K562 (cell line): ENCODE measurements at regions not wholly inside any gene's neighbourhood (a gene's known extent, or its start where the extent isn't known, plus 50 kb on each side); places are given as distances from the start of the nearest gene placed in this dataset.

Source experiments
- ATAC-seq: fragments of 200-7000 bp; cut with Tn5 transposase; 3 replicates; pipeline ENCODE4 v1.9.1; 2020; ENCODE audit warnings: moderate library complexity
- BruUV-seq: library from RNA; stranded (reverse); fragments of 400-500 nt; replicated peaks from 2 replicates; lab custom pipeline; 2021; lab: Mats Ljungman, UMichigan
- CTCF ChIA-PET: fragments of 300-600 bp; formaldehyde crosslinking; extraction: SDS; loops from one replicate; lab custom pipeline; 2021; ENCODE audit warnings: low intra/inter-chr PET ratio; lab: Yijun Ruan, JAX
- POLR2A ChIA-PET: fragments of 300-600, 350-650 bp; sonication (Branson Sonifier 250); formaldehyde crosslinking; extraction: SDS; loops from one replicate; lab custom pipeline; 2021; ENCODE audit warnings: antibody characterized with exemption, inconsistent platforms; lab: Yijun Ruan, JAX
- DNase-seq, 4 experiments: peaks; one replicate each; pipeline versions ENCODE4 v3.0.0 to v3.0.0-alpha.2; 2011 to 2018; ENCODE audit warnings: low spot score in 3 of 4, mixed read lengths in 3 of 4; ENCODE audit errors: extremely low read depth in 1 of 4
- FAIRE-seq: peaks from 2 replicates; lab custom pipeline; 2011; peaks lifted over from hg19 to GRCh38; lab: Jason Lieb, UNC
- H2AFZ ChIP-seq: 2 replicates; pipeline ENCODE4 v1.6.0; 2011; ENCODE audit warnings: low read depth, low read length, control low read depth, inconsistent platforms
- H3K27ac ChIP-seq: fragments of 200-600 bp; 3 replicates; pipeline ENCODE4 v1.8.0; 2011; ENCODE audit warnings: low read depth, mild to moderate bottlenecking, control low read depth, inconsistent platforms, low read length, moderate library complexity, mixed read lengths; ENCODE audit errors: extremely low read depth
- H3K27me3 ChIP-seq, 2 experiments: fragments of 300-600 bp in 1 of 2; 2 replicates in 1 of 2; 3 replicates in 1 of 2; pipeline versions ENCODE4 v1.6.0 to v1.8.0; 2011; ENCODE audit warnings: inconsistent platforms in 2 of 2, low read length in 2 of 2, mild to moderate bottlenecking in 1 of 2, mixed read lengths in 1 of 2, moderate library complexity in 1 of 2; ENCODE audit not compliant: control insufficient read depth in 2 of 2, insufficient read depth in 2 of 2
- H3K36me3 ChIP-seq: fragments of 300-600 bp; 3 replicates; pipeline ENCODE4 v1.8.0; 2011; ENCODE audit warnings: mild to moderate bottlenecking, low read length, inconsistent platforms; ENCODE audit not compliant: control insufficient read depth, insufficient read depth
- H3K4me1 ChIP-seq, 2 experiments: fragments of 200-600 bp in 1 of 2; replicated peaks in 1 of 2; 2 replicates in 1 of 2; 3 replicates in 1 of 2; pipeline versions ENCODE4 v1.5.1 to v1.8.0; 2011; ENCODE audit warnings: inconsistent platforms in 2 of 2, low read length in 2 of 2, mild to moderate bottlenecking in 1 of 2, mixed read lengths in 1 of 2, moderate library complexity in 1 of 2; ENCODE audit not compliant: control insufficient read depth in 2 of 2, insufficient read depth in 2 of 2
- H3K4me2 ChIP-seq: 2 replicates; pipeline ENCODE4 v1.6.1; 2011; ENCODE audit warnings: low read length, control low read depth, inconsistent platforms, mixed read lengths; ENCODE audit not compliant: insufficient read depth
- H3K4me3 ChIP-seq: fragments of 200-600 bp; sonication (generic), shearing (Covaris generic); 2 replicates; pipeline ENCODE4 v1.5.1; 2016; ENCODE audit warnings: control low read depth, inconsistent platforms
- H3K79me2 ChIP-seq: fragments of 200-600 bp; 3 replicates; pipeline ENCODE4 v1.8.0; 2011; ENCODE audit warnings: low read length, inconsistent platforms; ENCODE audit not compliant: control insufficient read depth, insufficient read depth
- H3K9ac ChIP-seq, 2 experiments: 2 replicates each; pipeline versions ENCODE4 v1.6.0 to v1.6.1; 2011; ENCODE audit warnings: low read depth in 2 of 2, low read length in 2 of 2, control low read depth in 1 of 2, inconsistent platforms in 1 of 2, mild to moderate bottlenecking in 1 of 2, mixed read lengths in 1 of 2; ENCODE audit not compliant: insufficient read depth in 1 of 2
- H3K9me1 ChIP-seq: one replicate; pipeline ENCODE4 v1.6.0; 2011; ENCODE audit warnings: inconsistent platforms, mild to moderate bottlenecking, low read length, moderate library complexity; ENCODE audit not compliant: control insufficient read depth, insufficient read depth
- H3K9me3 ChIP-seq: replicated peaks from 2 replicates; pipeline ENCODE4 v1.5.1; 2011; ENCODE audit warnings: low read depth, low read length, inconsistent platforms; ENCODE audit not compliant: control insufficient read depth, insufficient read depth
- H4K20me1 ChIP-seq: replicated peaks from 2 replicates; pipeline ENCODE4 v1.6.1; 2011; ENCODE audit warnings: low read length, inconsistent platforms, mixed read lengths; ENCODE audit not compliant: control insufficient read depth, insufficient read depth
- ATF3 ChIP-seq, 2 experiments: fragments of 450-650 bp in 1 of 2; sonication (generic) in 1 of 2; formaldehyde crosslinking in 1 of 2; IDR thresholded peaks in 1 of 2; conservative IDR thresholded peaks in 1 of 2; 2 replicates each; pipeline versions ENCODE4 v1.6.1 to v1.8.1; 2016 to 2023; ENCODE audit warnings: mild to moderate bottlenecking in 2 of 2, moderate library complexity in 2 of 2, inconsistent platforms in 1 of 2, missing genetic modification reagents in 1 of 2
- BCL6 ChIP-seq: fragments of 250-450 bp; sonication (Bioruptor Pico); IDR thresholded peaks from 2 replicates; pipeline ENCODE4 v1.4.0; 2020
- CREM ChIP-seq: IDR thresholded peaks from 2 replicates; pipeline ENCODE4 v1.6.1; 2014; ENCODE audit warnings: antibody characterized with exemption, low read depth
- ETV6 ChIP-seq, 3 experiments: fragments of 150-350 bp in 1 of 3; sonication (generic) in 1 of 3; formaldehyde crosslinking in 1 of 3; IDR thresholded peaks; 2 replicates each; pipeline versions ENCODE4 v1.6.1 to v1.8.0; 2014 to 2022; ENCODE audit warnings: borderline replicate concordance in 2 of 3, low read depth in 2 of 3, antibody characterized with exemption in 1 of 3, low read length in 1 of 3, mild to moderate bottlenecking in 1 of 3, missing genetic modification reagents in 1 of 3
- JUNB ChIP-seq: fragments of 450-650 bp; formaldehyde crosslinking; conservative IDR thresholded peaks from 2 replicates; pipeline ENCODE4 v1.4.0; 2020; ENCODE audit warnings: mild to moderate bottlenecking
- OTX1 ChIP-seq: fragments of 450-650 bp; formaldehyde crosslinking; IDR thresholded peaks from 2 replicates; pipeline ENCODE4 v1.4.0; 2022; ENCODE audit warnings: mild to moderate bottlenecking
- RFX1 ChIP-seq: fragments of 450-650 bp; IDR thresholded peaks from 2 replicates; pipeline ENCODE4 v1.6.1; 2016; ENCODE audit warnings: mild to moderate bottlenecking, moderate library complexity
- SOX6 ChIP-seq: fragments of 450-650 bp; IDR thresholded peaks from 2 replicates; pipeline ENCODE4 v1.6.1; 2014; ENCODE audit warnings: mild to moderate bottlenecking
- TFAM ChIP-seq: fragments of 250-450 bp; sonication (Bioruptor Pico); conservative IDR thresholded peaks from 2 replicates; pipeline ENCODE4 v1.5.0; 2021; ENCODE audit warnings: mild to moderate bottlenecking, moderate library complexity
- THRAP3 ChIP-seq: fragments of 450-650 bp; IDR thresholded peaks from 2 replicates; pipeline ENCODE4 v1.6.1; 2016; ENCODE audit warnings: mild to moderate bottlenecking, inconsistent platforms, borderline replicate concordance
- ZNF143 ChIP-seq: sonication (generic); formaldehyde crosslinking; IDR thresholded peaks from 2 replicates; pipeline ENCODE4 v1.9.0; 2022; ENCODE audit warnings: mild to moderate bottlenecking, missing genetic modification reagents
- ZNF77 ChIP-seq: fragments of 250-450 bp; sonication (Bioruptor Pico); IDR thresholded peaks from 2 replicates; pipeline ENCODE4 v1.5.0; 2020
- ZNF785 ChIP-seq: fragments of 250-450 bp; sonication (Bioruptor Pico); IDR thresholded peaks from 2 replicates; pipeline ENCODE4 v1.4.0; 2020; ENCODE audit warnings: mild to moderate bottlenecking
- WGBS: fragments of 100-300 bp; shearing (Covaris generic); methylation state at CpG from one replicate; pipeline ENCODE4 v1.1.6; 2016; ENCODE audit warnings: low coverage, mixed read lengths; ENCODE audit not compliant: insufficient coverage; ENCODE audit errors: missing lambda C conversion rate; 5-methylcytosine and 5-hydroxymethylcytosine counted together
- in situ Hi-C: fragments of 300-500 bp; cut with MboI; formaldehyde crosslinking; loops from 4 replicates; pipeline ENCODE4 v1.15.0; 2018; ENCODE audit warnings: inconsistent platforms, mixed read lengths
- intact Hi-C: fragments of 100-400 bp; cut with micrococcal nuclease; formaldehyde crosslinking; loops from 2 replicates; pipeline ENCODE4 v1.14.2; 2022
- TF ChIP-seq, protein P1 (sequence below): sonication (generic); formaldehyde crosslinking; IDR thresholded peaks from 2 replicates; pipeline ENCODE4 v1.8.1; 2023; ENCODE audit warnings: mild to moderate bottlenecking, missing genetic modification reagents

- Histone ChIP-seq H3K27me3 (no peaks in the 10 kb centered on the region), H3K36me3 (no peaks in the 10 kb centered on the region), H4K20me1 (no peaks in the 10 kb centered on the region), H3K4me3 (no peak overlapping the region), H3K9ac (no peak overlapping the region), H2AFZ (no peak overlapping the region), H3K27ac (no peak overlapping the region), H3K4me1 (no peaks in the 10 kb centered on the region), H3K9me1 (no peaks in the 10 kb centered on the region), H3K9me3 (no peaks in the 10 kb centered on the region), H3K79me2 (no peaks in the 10 kb centered on the region), H3K4me2 (no peak overlapping the region)
- in situ Hi-C loops (no loop called here), intact Hi-C loops (no loop called here)
- no peak for TF ChIP-seq THRAP3
- TF ChIP-seq BCL6 (CRISPR knock-in tag), result no peak
- no peak for TF ChIP-seq ZNF785 (CRISPR knock-in tag)
- no peak for TF ChIP-seq ZNF143 (CRISPR knock-in tag)
- TF ChIP-seq, protein P1, sequence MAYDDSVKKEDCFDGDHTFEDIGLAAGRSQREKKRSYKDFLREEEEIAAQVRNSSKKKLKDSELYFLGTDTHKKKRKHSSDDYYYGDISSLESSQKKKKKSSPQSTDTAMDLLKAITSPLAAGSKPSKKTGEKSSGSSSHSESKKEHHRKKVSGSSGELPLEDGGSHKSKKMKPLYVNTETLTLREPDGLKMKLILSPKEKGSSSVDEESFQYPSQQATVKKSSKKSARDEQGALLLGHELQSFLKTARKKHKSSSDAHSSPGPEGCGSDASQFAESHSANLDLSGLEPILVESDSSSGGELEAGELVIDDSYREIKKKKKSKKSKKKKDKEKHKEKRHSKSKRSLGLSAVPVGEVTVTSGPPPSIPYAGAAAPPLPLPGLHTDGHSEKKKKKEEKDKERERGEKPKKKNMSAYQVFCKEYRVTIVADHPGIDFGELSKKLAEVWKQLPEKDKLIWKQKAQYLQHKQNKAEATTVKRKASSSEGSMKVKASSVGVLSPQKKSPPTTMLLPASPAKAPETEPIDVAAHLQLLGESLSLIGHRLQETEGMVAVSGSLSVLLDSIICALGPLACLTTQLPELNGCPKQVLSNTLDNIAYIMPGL (CRISPR knock-in tag), result no peak
- no peak for TF ChIP-seq OTX1 (CRISPR knock-in tag)
- TF ChIP-seq ATF3 (IDR thresholded peaks at IDR 0.05), result no peak
- TF ChIP-seq ATF3 (CRISPR knock-in tag; conservative IDR thresholded peaks at IDR 0.05), result no peak
- no peak for TF ChIP-seq SOX6
- TF ChIP-seq ZNF77 (CRISPR knock-in tag), result no peak
- TF ChIP-seq RFX1, result no peak
- TF ChIP-seq JUNB, result no peak
- TF ChIP-seq TFAM (CRISPR knock-in tag), result no peak
- TF ChIP-seq ETV6 (IDR thresholded peaks at IDR 0.05; ENCODE audit: borderline replicate concordance in 1 of 2, low read depth in 2 of 2, low read length in 1 of 2), result no peak
- TF ChIP-seq ETV6 (CRISPR knock-in tag; IDR thresholded peaks at IDR 0.05; ENCODE audit: borderline replicate concordance), result no peak
- no peak for TF ChIP-seq CREM
- ChIA-PET POLR2A (interaction anchor here (0.6 kb wide), 1 partner anchor 22 kb away, joined by 3 read pairs; no protein-coding TSS in a partner anchor), CTCF (no interaction called here)
- ATAC-seq, result no peak
- 2% methylated on average over 9 of the region's 9 CpGs for WGBS
- no peak for DNase-seq
- FAIRE-seq, result no peak
- no TSS peak for BruUV-seq
These were observed 286.7 kb downstream of the MN1 start for GRCh38 chr22:27514601-27515523.
